Lung (tissue), 11 donors: ENCODE measurements at regions not wholly inside any gene's neighbourhood (a gene's known extent, or its start where the extent isn't known, plus 50 kb on each side); places are given as distances from the start of the nearest gene placed in this dataset.
"Not testable (repeated sequence)": the region's sequence is repeated elsewhere in the genome, so short reads cannot be mapped to it uniquely, and the experiment has no call there.

Experiments used
- ATAC-seq: fragments of 200-7000 bp; cut with Tn5 transposase; one replicate; pipeline ENCODE4 v1.9.1; 2020; ENCODE audit warnings: moderate number of reproducible peaks; ENCODE audit not compliant: insufficient read depth, low FRiP score
- DNase-seq, 3 donors: peaks; one replicate each; pipeline ENCODE4 v3.0.0-alpha.2; 2013 to 2017
- H3K27ac ChIP-seq, 2 donors: one replicate each; pipeline ENCODE4 v1.5.1; 2013; ENCODE audit warnings: mild to moderate bottlenecking in 2 of 2, moderate library complexity in 2 of 2, control low read depth in 1 of 2, inconsistent platforms in 1 of 2, low read depth in 1 of 2, low read length in 1 of 2
- H3K27me3 ChIP-seq, 3 donors: one replicate each; pipeline ENCODE4 v1.5.1; 2013; ENCODE audit warnings: low read length in 2 of 3; ENCODE audit not compliant: control insufficient read depth in 3 of 3, insufficient read depth in 3 of 3
- H3K36me3 ChIP-seq, 4 donors: one replicate each; pipeline ENCODE4 v1.5.1; 2013; ENCODE audit warnings: low read length in 4 of 4, mild to moderate bottlenecking in 1 of 4, moderate library complexity in 1 of 4; ENCODE audit not compliant: control insufficient read depth in 4 of 4, insufficient read depth in 4 of 4
- H3K4me1 ChIP-seq, 5 donors: one replicate each; pipeline ENCODE4 v1.5.1; 2013; ENCODE audit warnings: low read length in 5 of 5, mild to moderate bottlenecking in 2 of 5, moderate library complexity in 1 of 5; ENCODE audit not compliant: control insufficient read depth in 5 of 5, insufficient read depth in 5 of 5
- H3K4me3 ChIP-seq: one replicate; pipeline ENCODE4 v1.5.1; 2013; ENCODE audit warnings: mild to moderate bottlenecking, control low read depth, moderate library complexity
- H3K9ac ChIP-seq, 2 donors: one replicate each; pipeline ENCODE4 v1.5.1; 2013; ENCODE audit warnings: low read length in 2 of 2, control low read depth in 1 of 2; ENCODE audit not compliant: insufficient read depth in 1 of 2
- H3K9me3 ChIP-seq, 4 donors: one replicate each; pipeline ENCODE4 v1.5.1; 2013; ENCODE audit warnings: low read length in 3 of 4, mild to moderate bottlenecking in 1 of 4, moderate library complexity in 1 of 4; ENCODE audit not compliant: control insufficient read depth in 4 of 4, insufficient read depth in 3 of 4
- WGBS, 2 donors: extraction: QIAGEN DNeasy Blood & Tissue Kit; methylation state at CpG; one replicate each; pipeline ENCODE4 v1.1.7; 2013; 5-methylcytosine and 5-hydroxymethylcytosine counted together
- TF ChIP-seq, protein P1 (sequence below): IDR thresholded peaks from 2 replicates; pipeline ENCODE4 v1.5.1; 2012; ENCODE audit warnings: mild to moderate bottlenecking; ENCODE audit errors: control extremely low read depth, extremely low read depth
- donor health status: control.
- donor health status: control.
- donor health status: Bipolar disorder and iron deficiency.
- donor health status: healthy.
- donor health status: DM: yes; HTN: yes; CAD: no.

DNA sequence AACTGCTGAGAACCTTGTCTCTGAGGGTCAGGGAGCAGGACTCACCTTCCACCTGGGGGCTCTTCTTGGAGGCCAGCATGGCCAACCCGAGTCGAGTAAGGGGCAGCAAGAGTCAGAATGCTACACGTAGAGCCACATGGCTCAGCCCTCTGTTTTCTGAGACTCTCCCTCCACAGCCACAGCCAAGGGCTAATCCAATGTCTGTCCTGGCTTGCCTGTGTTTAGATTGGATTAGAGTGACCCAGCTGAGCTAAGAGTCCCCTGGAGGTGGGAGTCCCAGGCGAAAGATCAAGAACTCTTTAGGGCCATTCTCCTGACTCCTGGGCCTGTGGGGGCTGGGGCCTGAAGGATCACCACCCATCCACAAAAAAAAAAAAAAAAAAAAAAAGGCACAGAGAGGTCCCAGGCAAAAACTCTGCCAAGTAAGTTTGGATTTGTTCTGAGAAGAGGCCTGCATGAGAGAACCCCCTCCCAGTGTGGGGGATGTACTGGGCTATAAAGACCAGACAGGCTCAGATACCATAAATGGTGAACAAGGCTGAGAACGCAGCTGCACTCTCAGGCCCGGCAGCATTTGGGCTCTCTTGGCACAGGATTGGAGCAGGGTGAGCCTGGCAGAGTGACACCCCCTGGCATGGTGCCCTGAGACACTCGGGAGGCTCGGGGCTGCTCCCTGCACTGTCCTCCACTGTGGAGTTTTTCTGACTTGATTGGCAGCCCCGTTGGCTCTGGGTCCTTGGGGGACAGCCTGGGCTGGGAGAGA is 88.0 kb upstream of the OSBPL11 start:
- no peaks in the 10 kb centered on the region for H3K9me3 ChIP-seq
- ATAC-seq (no peak), DNase-seq (peak in 2 of 3 donors; percentile 36 to 50)
- no peak overlapping the region for H3K27ac ChIP-seq
- TF ChIP-seq, protein P1, sequence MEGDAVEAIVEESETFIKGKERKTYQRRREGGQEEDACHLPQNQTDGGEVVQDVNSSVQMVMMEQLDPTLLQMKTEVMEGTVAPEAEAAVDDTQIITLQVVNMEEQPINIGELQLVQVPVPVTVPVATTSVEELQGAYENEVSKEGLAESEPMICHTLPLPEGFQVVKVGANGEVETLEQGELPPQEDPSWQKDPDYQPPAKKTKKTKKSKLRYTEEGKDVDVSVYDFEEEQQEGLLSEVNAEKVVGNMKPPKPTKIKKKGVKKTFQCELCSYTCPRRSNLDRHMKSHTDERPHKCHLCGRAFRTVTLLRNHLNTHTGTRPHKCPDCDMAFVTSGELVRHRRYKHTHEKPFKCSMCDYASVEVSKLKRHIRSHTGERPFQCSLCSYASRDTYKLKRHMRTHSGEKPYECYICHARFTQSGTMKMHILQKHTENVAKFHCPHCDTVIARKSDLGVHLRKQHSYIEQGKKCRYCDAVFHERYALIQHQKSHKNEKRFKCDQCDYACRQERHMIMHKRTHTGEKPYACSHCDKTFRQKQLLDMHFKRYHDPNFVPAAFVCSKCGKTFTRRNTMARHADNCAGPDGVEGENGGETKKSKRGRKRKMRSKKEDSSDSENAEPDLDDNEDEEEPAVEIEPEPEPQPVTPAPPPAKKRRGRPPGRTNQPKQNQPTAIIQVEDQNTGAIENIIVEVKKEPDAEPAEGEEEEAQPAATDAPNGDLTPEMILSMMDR, result no peak
- no peak overlapping the region for H3K4me3 ChIP-seq
- H3K9ac ChIP-seq, result no peak overlapping the region
- WGBS, 2 donors, result 53 to 63% methylated on average over 9 of the region's 9 CpGs
- H3K36me3 ChIP-seq, result no peaks in the 10 kb centered on the region
- no peaks in the 10 kb centered on the region for H3K27me3 ChIP-seq
- H3K4me1 ChIP-seq, result peaks cover 0 to 3% (median 2%) of the 10 kb centered on the region in 5 donors

GRCh38 chr3:125684199-125684598 is 88.9 kb upstream of the OSBPL11 start:
- TF ChIP-seq, protein P1, result no peak
- Histone ChIP-seq H3K27me3 (no peaks in the 10 kb centered on the region), H3K4me1 (peaks cover 0 to 3% (median 2%) of the 10 kb centered on the region in 5 donors), H3K36me3 (no peaks in the 10 kb centered on the region), H3K27ac (no peak overlapping the region), H3K9me3 (no peaks in the 10 kb centered on the region), H3K9ac (no peak overlapping the region), H3K4me3 (no peak overlapping the region)
- DNase-seq, result peak; percentile 84 to 96 (median 91)
- ATAC-seq, result no peak
- WGBS, 2 donors, result 45 to 49% methylated on average over 11 of the region's 11 CpGs

DNA sequence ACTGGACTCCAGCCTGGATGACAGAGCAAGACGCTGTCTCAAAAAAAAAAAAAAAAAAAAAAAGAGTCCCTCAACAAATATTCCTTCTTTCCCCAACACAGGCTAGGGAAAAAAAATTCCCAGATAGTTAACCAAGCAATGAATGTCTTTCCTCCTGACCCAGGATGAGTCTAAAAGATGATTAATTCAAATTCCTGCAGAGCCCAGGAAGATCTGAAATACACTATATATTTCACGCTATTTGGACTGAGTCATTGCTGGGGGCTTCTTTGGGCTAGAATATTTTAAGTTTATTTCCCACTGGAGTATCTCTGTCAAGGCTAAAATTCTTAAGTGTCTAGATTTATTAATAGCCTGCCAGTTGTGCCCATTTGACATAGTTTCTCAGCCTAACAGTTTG is 90.4 kb upstream of the OSBPL11 start:
- not testable (repeated sequence) for H3K36me3 ChIP-seq, H3K27me3 ChIP-seq, H3K27ac ChIP-seq, H3K9ac ChIP-seq, H3K4me3 ChIP-seq, H3K4me1 ChIP-seq, DNase-seq, ATAC-seq, H3K9me3 ChIP-seq
- 82 to 86% methylated on average over 2 of the region's 2 CpGs for WGBS, 2 donors

- Histone ChIP-seq H3K4me3 (no peak overlapping the region), H3K27ac (no peak overlapping the region), H3K9me3 (no peaks in the 10 kb centered on the region), H3K9ac (no peak overlapping the region), H3K36me3 (no peaks in the 10 kb centered on the region), H3K4me1 (no peaks in the 10 kb centered on the region), H3K27me3 (no peaks in the 10 kb centered on the region)
- ATAC-seq, result no peak
- TF ChIP-seq, protein P1, result no peak
- 91 to 93% methylated on average over 13 of the region's 13 CpGs for WGBS, 2 donors
- no peak for DNase-seq
These were observed 97.1 kb upstream of the OSBPL11 start for GRCh38 chr3:125692361-125692760.
